Activated naive CD4-positive, alpha-beta T cell treated with anti-CD3 and anti-CD28 coated beads, Interleukin-2, amount 50 U/mL, for 16 hours (primary cell): ENCODE measurements at regions not wholly inside any gene's neighbourhood (a gene's known extent, or its start where the extent isn't known, plus 50 kb on each side); places are given as distances from the start of the nearest gene placed in this dataset.

Experiments
- DNase-seq: peaks from one replicate; pipeline ENCODE4 v3.0.0-alpha.2; 2020

DNA sequence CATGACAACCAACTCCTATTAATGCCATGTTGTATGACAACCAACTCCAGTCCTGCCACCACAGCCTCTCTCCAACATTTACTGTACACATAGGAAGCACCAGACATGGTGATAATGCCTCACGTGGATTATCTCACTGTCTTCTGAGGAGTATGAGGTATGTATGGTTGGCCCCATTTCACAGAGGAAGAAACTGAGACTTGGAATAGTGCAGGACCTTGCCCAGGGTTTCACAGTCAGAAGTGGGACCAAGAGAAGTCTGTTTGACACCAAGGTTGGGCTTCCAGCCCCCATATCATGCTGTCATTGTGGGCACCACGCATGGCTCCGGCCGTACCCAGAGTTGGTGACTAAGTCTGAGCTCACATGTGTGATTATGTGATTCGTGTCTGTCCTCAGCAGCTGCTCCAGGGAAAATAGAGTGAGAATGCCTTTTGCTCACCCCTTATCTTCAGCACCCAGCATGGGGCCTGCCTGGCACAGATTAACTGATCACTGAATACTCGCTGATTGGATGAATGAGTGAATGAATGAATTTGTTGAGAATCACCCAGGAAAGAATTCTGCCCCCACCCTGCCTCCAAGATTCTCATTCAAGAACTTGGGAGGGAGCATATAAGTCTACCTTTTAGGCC lies 204.1 kb upstream of the NLRP1 start:
- no peak for DNase-seq

- DNase-seq, result no peak
Measured at GRCh38 chr17:5789528-5789927, 205.2 kb upstream of the NLRP1 start.

- no peak for DNase-seq
Measured at GRCh38 chr17:5793157-5793556, 208.8 kb upstream of the NLRP1 start.

DNA sequence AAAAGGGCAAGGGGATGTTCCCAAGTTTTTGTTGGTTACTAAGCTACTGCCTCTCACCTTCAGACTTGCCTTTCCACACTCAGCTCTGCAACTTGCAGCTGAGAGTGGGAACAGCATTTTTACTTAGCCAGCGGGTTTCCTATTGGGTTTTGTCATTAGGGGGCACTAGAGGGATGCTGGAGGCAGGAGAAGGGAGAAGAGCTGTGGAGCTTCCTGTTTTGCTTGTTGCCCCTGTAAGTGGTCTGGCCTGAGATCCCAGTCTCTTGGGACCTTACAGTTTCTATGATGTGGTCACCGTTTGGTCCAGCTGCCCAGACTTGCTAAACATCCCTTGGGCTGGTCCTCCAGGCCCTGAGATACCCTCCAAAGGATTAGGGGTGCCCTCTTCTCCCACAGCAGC lies 209.6 kb upstream of the NLRP1 start:
- no peak for DNase-seq

DNA sequence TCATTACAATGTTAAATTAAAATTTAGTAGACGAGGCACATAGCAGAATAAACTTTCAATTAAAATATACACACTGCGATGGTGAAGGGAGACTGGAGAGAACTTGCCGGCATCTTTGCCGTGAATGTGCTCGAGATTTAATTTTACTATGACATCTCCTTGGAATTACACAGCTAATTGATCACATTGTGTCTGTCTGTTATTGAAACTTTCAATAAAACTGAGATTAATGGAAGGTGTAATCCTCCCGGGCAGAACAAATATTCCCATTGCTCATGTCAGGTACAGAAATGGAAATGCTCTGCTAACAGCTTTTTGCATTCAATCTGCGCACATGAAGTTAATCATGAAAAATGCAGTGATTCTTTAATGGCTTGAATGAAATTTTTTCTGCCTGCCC lies 210.1 kb upstream of the NLRP1 start:
- DNase-seq, result no peak

DNA sequence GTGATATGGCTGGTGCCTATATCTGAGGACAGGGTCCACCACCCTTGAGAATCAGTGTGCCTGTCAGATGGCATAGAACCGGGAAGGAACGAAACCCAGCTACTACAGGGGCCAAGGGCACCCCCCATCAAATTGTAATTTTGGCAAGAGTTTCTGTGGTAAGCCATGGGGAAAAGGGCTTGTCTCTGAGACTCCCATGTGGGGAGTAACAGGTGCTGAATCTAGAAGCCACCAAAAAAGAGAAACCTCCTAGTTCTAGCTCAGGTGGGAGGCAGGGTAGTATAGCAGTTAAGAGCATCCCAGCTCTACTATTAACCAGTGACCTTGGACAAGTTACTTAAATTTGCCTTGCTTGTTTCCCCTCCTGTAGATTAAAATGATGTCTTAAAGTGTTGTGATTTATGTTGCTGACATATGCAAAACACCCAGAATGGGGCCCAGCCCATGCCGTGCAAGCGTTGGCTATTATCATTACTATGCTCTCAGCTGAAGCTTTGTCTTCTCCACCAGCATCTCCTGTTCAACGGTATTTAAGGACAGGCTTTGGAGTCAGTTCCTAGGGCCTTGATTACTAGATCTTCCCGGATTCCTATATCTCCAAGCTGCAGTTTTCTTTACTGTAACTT lies 210.7 kb upstream of the NLRP1 start:
- no peak for DNase-seq

GRCh38 chr17:5797447-5798050 lies 213.2 kb upstream of the NLRP1 start:
- DNase-seq, result no peak

DNA sequence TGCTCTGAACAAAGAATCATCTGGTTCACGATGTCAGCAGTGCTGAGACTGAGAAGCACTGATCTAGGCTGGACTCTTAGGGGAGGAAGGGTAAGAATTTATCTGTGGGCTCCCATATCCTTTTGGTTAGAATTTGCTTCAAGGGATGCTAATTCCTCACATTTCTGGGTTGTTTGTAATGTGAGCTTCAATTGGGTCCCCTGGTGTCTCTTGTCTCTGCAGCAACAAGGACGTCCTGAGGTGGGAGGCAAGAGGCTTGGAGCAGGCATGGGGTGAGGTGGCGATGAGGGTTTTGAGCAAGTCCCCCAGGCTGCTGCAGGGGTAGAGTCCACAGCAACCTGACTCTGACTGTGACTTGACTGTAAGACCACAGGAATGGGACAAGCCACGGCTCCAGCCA lies 213.8 kb upstream of the NLRP1 start:
- DNase-seq, result no peak

GRCh38 chr17:5800131-5800530 lies 215.8 kb upstream of the NLRP1 start:
- no peak for DNase-seq

DNA sequence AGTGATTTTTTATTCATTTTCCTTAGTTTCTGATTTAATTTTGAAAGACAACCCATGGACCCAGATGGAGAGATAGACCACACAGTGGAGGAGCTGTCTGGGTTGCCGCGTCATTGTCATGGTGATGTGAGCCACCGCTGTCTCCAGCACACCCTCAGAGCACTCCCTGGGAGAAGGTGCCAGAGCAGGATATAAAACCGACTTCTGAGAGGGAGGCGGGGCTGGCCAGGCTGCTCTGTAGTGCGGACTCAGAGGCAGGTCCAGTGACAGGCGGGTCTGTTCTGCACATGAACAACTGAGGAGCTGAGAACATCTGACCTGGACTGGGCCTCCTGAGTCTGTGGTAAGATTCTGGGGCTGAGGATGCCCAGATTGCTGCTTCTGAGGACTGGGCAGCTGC lies 216.3 kb upstream of the NLRP1 start:
- no peak for DNase-seq

- DNase-seq, result no peak
Measured at GRCh38 chr17:5804251-5804650, 219.9 kb upstream of the NLRP1 start.

DNA sequence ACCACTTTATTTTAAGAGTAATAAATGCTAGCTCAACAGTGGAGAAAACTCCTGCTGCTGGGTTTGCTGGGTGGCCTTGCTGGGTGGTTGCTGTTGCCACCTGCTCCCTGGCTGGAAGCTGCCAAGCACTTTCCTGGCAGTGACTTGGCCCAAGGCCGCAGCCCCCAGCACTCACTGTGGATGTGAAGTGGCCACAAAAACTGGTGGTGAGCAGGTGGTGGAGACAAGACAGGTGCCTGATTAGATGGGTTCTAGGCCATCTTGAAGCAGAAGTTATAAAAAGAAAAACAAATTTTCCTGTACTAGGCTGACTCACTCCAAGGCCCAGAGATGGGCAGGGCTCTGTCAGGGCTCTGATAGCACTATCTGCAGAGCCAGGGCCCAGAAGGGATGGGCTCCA lies 224.7 kb upstream of the NLRP1 start:
- DNase-seq, result no peak

GRCh38 chr17:5809580-5810188 lies 225.4 kb upstream of the NLRP1 start:
- no peak for DNase-seq

DNA sequence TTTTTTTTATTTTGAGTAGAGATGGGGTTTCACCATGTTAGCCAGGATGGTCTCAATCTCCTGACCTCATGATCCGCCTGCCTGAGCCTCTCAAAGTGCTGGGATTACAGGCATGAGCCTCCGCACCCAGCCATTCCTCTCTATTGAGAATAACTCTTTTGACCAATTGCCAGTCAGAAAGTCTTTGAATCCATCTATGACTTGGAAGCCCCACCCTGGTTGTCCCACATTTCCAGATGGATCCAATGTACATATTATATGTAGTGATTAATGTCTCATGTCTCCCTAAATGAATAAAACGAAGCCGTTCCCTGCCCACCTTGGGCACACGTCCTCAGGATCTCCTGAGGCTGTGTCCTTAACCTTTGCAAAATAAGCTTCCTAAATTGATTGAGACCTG lies 228.3 kb upstream of the NLRP1 start:
- DNase-seq, result no peak

GRCh38 chr17:5813357-5813756 lies 229.0 kb upstream of the NLRP1 start:
- no peak for DNase-seq

DNA sequence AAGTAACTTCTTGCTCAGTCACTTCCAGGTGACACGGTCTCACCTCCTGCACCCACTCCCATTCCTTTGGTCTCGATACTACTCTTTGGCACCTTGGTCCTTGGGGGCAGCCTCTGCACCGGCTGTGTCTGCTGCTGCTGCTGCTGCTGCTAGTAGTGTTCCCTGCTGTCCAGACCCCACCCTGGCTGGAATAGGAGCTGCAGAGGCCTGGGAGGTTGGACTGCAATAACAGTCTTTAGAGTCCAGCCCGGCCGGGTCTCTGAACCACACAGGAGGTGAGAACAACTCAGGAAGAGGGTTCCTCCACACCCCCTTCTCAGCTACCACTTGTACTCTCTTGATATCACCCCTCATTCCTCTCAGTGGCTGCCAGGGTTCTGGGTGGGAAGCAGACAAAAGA lies 231.1 kb upstream of the NLRP1 start:
- DNase-seq, result no peak

DNA sequence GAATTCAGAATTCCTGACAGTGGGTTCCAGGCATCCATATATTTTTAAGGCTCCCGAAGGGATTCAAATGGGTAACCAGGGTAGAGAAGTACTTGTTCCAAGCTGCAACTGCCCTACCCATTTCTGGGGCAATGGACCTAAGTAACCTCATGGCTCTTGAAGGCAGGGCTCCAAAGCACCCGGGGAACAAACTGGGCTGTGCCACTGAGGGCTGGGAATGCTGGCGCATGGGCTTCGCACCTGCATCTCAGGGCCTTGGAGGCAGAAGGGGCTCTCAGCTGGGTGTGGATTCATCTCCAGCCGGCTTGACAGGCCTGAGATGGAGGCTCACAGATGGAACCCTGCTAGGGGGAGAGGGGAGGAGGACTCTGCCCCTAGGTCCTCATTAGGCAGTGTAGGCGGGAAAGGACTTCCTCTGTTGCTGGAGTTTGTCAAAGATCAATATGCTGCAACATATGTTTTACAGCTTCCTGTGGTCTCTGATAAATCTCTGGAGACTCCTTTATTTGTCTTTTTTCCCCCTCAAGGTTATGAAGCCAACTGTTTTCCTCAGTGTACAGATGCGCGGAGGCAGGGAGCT lies 232.3 kb upstream of the NLRP1 start:
- DNase-seq, result no peak

DNA sequence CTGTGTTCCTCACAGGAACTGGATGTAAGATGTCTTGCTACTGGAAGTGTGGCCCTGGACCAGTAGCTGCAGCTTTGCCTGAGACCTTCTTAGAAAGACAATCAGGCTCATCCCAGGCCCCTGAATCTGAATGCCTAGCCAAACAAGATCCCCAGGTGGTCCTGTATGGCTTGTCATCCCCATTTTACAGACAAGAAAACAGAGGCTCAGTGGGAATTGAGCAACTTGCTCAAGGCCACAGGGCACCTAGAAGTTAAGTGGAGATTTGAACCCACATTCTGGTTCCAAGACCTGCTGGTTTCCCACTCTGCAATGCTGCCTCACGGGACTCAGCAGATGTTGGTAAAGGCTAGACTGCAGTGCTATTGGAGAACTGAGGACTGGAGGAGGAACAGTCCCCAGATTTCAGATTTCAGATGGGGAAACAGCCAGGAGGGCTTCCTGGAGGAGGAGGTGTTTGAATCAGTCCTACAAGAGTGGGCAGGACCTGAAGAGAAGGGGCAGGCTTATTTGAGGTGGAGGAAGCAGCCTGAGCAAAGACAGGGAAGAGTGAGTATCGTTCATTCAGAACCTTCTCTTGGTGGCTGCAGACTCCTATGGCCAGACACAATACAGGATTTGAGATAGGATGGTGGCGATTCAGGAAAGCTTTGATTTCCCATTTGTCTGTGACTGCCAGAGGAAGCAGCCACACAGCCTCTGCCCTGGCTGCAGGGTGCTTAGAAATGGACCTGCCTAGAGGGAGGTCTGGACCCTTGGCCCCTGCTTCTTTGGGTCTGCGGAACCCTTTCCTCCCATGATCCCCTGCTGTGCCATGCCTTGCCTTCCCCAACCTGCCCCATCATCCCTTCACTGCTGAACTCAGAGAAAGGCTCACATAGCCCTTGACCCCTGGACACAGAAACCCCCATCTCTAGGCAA lies 233.4 kb upstream of the NLRP1 start:
- DNase-seq, result no peak

DNA sequence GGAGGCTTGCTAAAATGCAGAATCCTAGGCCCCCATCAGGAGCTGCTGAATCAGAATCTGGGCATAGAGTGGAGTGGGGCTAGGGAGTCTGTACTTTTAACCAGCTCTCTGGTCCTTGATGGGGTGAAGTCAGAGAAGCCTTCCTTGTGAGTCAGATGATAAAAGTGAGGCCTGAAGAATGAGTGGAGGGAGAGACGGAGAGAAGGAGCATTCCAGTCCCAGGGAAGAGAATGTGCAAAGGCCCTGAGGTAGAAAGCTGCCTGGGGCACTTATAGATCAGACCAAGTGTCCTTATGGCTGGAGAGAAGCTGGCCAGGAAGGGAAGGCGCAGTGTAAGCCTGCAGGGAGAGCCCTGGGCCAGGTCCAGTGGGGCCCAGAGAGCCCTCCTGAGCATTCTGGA lies 235.1 kb upstream of the NLRP1 start:
- DNase-seq, result no peak

DNA sequence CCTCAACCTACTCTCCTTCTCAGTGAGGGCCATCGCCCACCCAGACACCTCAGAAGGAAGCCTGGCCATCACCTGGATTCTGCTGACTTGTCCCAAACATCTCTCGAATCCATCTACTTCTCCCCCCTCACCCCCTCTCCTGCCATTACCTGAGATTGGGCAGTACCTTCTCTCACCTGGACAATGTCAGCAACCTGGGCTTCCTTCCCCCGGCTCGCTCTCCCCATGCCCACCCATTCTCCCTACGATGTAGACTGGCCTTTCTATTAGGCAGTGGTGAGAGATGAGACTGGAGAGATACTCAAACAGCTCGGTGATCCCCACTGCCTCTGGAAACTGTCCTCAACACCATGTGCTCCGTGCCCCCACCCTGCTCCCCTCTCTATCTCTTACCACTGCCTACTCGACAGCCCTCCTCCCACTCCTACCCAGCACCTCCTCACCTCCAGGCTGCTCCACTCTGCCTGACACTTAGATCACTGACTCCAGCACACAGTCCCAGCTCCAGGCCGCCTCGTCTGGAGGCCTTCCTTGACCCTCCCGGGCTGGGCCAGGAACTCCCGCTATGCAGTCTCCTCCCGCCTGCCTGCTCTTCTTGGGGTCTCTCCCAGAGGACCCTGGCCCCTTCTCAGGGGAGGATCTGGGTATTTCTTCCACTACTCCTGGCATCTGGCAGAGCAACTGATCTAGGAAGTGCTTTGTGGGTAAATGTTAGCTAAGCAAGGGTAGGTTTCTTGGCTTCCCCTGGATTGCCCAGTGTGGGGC lies 235.8 kb upstream of the NLRP1 start:
- no peak for DNase-seq

GRCh38 chr17:5820721-5821456 lies 236.6 kb upstream of the NLRP1 start:
- no peak for DNase-seq
